ENCODE measurements at regions not wholly inside any gene's neighbourhood (a gene's known extent, or its start where the extent isn't known, plus 50 kb on each side); places are given as distances from the start of the nearest gene placed in this dataset.
"Not testable (repeated sequence)": the region's sequence is repeated elsewhere in the genome, so short reads cannot be mapped to it uniquely, and the experiment has no call there.

DNA sequence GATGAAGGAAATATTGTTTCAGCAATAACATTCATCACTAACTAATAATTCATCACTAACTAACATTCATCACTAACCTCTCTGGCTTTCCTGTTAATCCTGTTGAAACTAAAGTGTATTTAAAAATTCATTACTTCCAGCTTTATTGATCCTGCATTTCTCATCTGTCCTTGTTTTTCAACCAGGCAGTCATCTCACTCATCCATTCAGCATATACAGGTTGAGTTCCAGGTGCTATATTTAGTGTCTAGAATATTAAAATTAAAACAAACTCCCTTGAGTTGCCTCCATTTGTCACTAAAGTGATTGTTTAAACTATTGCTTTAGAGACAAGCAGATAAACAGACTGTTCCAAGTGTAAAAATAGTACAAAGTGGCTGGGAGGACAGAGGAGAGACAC is 58.1 kb downstream of the ATXN7L3B start:
- DNase-seq (ENCODE audit: extremely low read depth, low read depth), result no peak
- TF ChIP-seq, protein P1, sequence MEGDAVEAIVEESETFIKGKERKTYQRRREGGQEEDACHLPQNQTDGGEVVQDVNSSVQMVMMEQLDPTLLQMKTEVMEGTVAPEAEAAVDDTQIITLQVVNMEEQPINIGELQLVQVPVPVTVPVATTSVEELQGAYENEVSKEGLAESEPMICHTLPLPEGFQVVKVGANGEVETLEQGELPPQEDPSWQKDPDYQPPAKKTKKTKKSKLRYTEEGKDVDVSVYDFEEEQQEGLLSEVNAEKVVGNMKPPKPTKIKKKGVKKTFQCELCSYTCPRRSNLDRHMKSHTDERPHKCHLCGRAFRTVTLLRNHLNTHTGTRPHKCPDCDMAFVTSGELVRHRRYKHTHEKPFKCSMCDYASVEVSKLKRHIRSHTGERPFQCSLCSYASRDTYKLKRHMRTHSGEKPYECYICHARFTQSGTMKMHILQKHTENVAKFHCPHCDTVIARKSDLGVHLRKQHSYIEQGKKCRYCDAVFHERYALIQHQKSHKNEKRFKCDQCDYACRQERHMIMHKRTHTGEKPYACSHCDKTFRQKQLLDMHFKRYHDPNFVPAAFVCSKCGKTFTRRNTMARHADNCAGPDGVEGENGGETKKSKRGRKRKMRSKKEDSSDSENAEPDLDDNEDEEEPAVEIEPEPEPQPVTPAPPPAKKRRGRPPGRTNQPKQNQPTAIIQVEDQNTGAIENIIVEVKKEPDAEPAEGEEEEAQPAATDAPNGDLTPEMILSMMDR (IDR thresholded peaks at IDR 0.05; ENCODE audit: low read depth, low read length, missing control alignments), result no peak
- no peak overlapping the region for H3K4me3 ChIP-seq (replicated peaks; ENCODE audit: low read depth, low read length)

DNA sequence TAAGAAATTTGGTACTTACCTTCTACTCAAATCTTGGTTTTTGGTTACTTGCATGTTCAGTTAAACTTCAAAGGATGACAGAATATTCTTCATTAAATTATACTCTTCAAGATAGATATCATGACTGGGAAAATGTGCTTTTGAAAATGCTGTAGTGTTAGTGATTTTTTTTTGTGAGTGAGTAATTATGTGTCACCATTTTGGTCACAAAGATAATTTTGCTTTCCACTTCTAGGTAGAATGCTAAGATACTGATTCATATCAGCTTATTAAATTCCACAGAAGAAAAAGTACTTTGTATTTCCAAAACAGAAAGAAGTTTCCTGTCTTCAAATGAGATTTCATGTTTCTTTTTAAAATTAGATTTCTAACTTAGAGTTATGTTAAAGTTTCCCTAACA is 61.2 kb downstream of the ATXN7L3B start:
- TF ChIP-seq, protein P1 (IDR thresholded peaks at IDR 0.05; ENCODE audit: low read depth, low read length, missing control alignments), result no peak
- no peak overlapping the region for H3K4me3 ChIP-seq (replicated peaks; ENCODE audit: low read depth, low read length)
- no peak for DNase-seq (ENCODE audit: extremely low read depth, low read depth)

DNA sequence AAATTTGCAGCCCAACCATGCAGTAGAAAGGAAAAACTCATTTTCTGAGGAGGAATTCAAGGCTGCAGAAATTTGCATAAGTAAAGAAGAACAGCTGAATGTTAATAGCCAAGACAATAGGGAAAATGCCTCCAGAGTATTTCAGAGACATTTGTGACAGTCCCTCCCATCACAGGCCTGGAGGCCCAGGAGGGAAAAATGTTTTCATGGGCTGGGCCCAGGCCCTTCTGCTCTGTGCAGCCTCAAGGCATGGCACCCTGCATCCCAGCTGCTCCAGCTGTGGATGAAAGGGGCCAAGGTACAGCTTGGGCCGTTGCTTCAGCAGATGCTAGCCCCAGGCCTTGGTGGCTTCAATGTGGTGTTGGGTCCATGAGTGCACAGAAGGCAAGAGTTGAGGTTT is 62.3 kb downstream of the ATXN7L3B start:
- H3K4me3 ChIP-seq (replicated peaks; ENCODE audit: low read depth, low read length), result no peak overlapping the region
- TF ChIP-seq, protein P1 (IDR thresholded peaks at IDR 0.05; ENCODE audit: low read depth, low read length, missing control alignments), result no peak
- DNase-seq (ENCODE audit: extremely low read depth, low read depth), result no peak

DNA sequence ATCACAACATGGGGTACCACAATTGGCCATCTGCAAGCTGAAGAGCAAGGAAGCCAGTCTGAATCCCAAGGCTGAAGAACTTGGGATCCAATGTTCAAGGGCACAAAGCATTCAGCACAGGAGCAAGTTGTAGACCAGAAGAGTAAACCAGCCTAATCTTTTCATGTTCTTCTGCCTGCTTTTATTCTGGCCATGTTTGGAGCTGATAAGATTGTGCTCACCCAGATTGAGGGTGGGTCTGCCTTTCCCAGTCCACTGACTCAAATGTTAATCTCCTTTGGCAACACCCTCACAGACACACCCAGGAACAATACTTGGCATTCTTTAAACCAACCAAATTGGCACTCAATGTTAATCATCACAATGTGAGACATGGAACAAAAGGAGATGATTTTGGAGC is 63.2 kb downstream of the ATXN7L3B start:
- not testable (repeated sequence) for H3K4me3 ChIP-seq (replicated peaks; ENCODE audit: low read depth, low read length); DNase-seq (ENCODE audit: extremely low read depth, low read depth)

DNA sequence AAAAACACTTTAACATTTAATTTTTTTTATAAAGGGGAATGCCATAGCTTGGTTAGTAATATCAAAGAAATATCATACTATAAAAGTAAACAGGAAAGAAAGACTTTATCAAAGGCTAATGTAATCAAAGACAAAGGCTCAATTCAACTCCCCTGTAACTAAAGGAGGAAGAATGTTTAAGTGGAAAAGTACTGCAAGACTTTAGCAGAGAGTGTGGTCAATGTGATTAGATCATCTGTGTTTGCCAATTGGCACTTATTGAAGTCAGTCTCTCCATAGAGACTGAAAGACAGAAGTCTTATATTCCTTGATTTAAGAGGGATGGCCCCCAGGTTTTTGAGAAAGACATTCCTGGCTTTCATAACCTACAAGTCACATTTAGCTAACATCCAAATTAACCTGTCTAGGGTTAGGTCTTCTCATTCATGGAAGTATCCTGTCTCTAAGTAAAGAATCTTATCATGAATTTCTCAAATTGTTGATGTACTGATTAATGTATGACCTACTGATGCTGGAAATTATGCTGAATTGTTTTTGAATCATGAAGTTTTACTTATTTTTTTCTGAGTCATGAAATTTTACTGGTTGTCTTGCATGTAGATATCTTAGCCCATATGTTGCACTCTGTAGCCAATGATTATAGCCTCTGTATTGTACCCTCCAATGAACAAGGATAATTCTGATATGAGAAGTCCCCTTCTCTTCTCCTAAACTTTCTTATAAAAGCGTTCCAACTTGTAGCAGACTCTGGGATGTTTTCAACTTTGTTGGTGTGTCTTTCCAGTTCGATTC is 65.4 kb downstream of the ATXN7L3B start:
- TF ChIP-seq, protein P1 (IDR thresholded peaks at IDR 0.05; ENCODE audit: low read depth, low read length, missing control alignments), result no peak
- no peak for DNase-seq (ENCODE audit: extremely low read depth, low read depth)

DNA sequence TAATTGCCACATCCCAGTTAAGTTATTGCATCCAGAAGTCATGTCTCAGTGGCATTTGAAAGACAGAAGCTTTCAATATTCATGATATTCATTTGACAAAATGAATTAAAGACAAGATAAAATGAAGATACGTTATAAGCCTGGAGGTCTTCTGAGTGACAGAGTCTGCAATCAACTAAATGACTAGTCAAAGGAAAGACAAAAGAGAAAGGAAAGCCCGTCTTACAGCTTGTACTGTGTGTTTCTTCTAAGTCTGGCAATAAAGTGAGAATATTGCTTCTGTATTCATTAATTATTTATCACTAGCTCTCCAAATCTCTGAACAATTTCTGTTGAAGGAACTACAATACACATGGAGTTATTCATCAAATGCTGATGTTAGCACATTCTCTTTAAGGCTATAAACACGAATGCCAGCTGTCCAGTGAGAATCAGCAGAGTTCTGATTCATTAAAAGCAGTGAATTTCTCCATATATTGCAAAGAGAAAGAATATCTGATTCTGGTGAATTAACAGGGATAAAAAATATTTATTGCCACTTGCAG is 70.7 kb downstream of the ATXN7L3B start:
- no peak for DNase-seq (ENCODE audit: extremely low read depth, low read depth)
- no peak overlapping the region for H3K4me3 ChIP-seq (replicated peaks; ENCODE audit: low read depth, low read length)
- TF ChIP-seq, protein P1 (IDR thresholded peaks at IDR 0.05; ENCODE audit: low read depth, low read length, missing control alignments), result no peak

More for the DNA sequence above, 65.4 kb downstream of the ATXN7L3B start:
- no peak overlapping the region for H3K4me3 ChIP-seq (replicated peaks; ENCODE audit: low read depth, low read length)

DNA sequence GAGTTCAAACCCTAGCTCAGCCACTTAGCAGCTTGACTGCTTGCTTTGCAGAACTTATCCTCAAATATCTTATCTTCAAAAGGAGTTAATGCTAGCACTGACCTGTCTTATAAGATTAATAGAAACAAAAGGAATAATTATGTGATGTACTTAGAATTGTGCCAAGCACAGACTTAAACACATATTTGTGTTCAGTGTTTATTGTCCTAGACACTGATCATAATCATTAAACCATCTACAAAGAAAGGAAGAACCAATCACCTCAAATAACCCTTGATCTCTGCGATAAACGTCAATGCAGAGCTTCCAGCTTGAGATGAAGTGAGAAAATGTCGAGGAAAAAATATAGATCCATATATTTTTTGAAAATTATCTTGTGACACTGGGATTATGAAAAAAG is 73.1 kb downstream of the ATXN7L3B start:
- TF ChIP-seq, protein P1 (IDR thresholded peaks at IDR 0.05; ENCODE audit: low read depth, low read length, missing control alignments), result no peak
- DNase-seq (ENCODE audit: extremely low read depth, low read depth), result no peak
- H3K4me3 ChIP-seq (replicated peaks; ENCODE audit: low read depth, low read length), result no peak overlapping the region
